Skeletal muscle tissue (tissue), 3 donors: ENCODE measurements at regions not wholly inside any gene's neighbourhood (a gene's known extent, or its start where the extent isn't known, plus 50 kb on each side); places are given as distances from the start of the nearest gene placed in this dataset.
"Not testable (repeated sequence)": the region's sequence is repeated elsewhere in the genome, so short reads cannot be mapped to it uniquely, and the experiment has no call there.

ENCODE experiments used
- H3K27ac ChIP-seq: one replicate; pipeline ENCODE4 v1.7.0; 2013; ENCODE audit warnings: mild to moderate bottlenecking, low read depth, low read length, inconsistent platforms
- H3K27me3 ChIP-seq, 3 donors: one replicate each; pipeline ENCODE4 v1.7.0; 2013; ENCODE audit warnings: low read length in 3 of 3; ENCODE audit not compliant: control insufficient read depth in 3 of 3, insufficient read depth in 3 of 3
- H3K36me3 ChIP-seq, 3 donors: one replicate each; pipeline ENCODE4 v1.7.0; 2013; ENCODE audit warnings: low read length in 3 of 3; ENCODE audit not compliant: control insufficient read depth in 3 of 3, insufficient read depth in 3 of 3
- H3K4me1 ChIP-seq, 3 donors: one replicate each; pipeline ENCODE4 v1.7.0; 2013; ENCODE audit warnings: low read length in 3 of 3, mild to moderate bottlenecking in 3 of 3; ENCODE audit not compliant: control insufficient read depth in 3 of 3, insufficient read depth in 3 of 3
- H3K4me3 ChIP-seq, 3 donors: one replicate each; pipeline ENCODE4 v1.7.0; 2013; ENCODE audit warnings: low read length in 3 of 3
- H3K9ac ChIP-seq, 3 donors: one replicate each; pipeline ENCODE4 v1.7.0; 2013; ENCODE audit warnings: low read length in 3 of 3, mild to moderate bottlenecking in 3 of 3, moderate library complexity in 2 of 3, low read depth in 1 of 3
- H3K9me3 ChIP-seq, 3 donors: one replicate each; pipeline ENCODE4 v1.7.0; 2013; ENCODE audit warnings: low read length in 3 of 3; ENCODE audit not compliant: control insufficient read depth in 3 of 3
- donor health status: Osteomylitis.

GRCh38 chr10:9833942-9834341 lies 1183.7 kb upstream of the CELF2 start:
- H3K9ac ChIP-seq: no peak overlapping the region
- H3K4me3 ChIP-seq: no peak overlapping the region
- no peaks in the 10 kb centered on the region for H3K36me3 ChIP-seq
- no peak overlapping the region for H3K27ac ChIP-seq
- H3K9me3 ChIP-seq: no peaks in the 10 kb centered on the region
- H3K27me3 ChIP-seq: no peaks in the 10 kb centered on the region
- no peaks in the 10 kb centered on the region for H3K4me1 ChIP-seq

GRCh38 chr10:9834434-9834833 lies 1183.2 kb upstream of the CELF2 start:
- Histone ChIP-seq H3K4me3 (no peak overlapping the region), H3K4me1 (no peaks in the 10 kb centered on the region), H3K27ac (no peak overlapping the region), H3K9me3 (no peaks in the 10 kb centered on the region), H3K9ac (no peak overlapping the region), H3K27me3 (no peaks in the 10 kb centered on the region), H3K36me3 (no peaks in the 10 kb centered on the region)

GRCh38 chr10:9845075-9845474 lies 1172.6 kb upstream of the CELF2 start:
- Histone ChIP-seq H3K36me3 (no peaks in the 10 kb centered on the region), H3K27me3 (no peaks in the 10 kb centered on the region), H3K4me1 (no peaks in the 10 kb centered on the region), H3K9me3 (peaks cover 0 to 2% (median 0%) of the 10 kb centered on the region in 3 donors), H3K27ac (no peak overlapping the region), H3K4me3 (no peak overlapping the region), H3K9ac (no peak overlapping the region)

- Histone ChIP-seq H3K27ac (no peak overlapping the region), H3K4me3 (no peak overlapping the region), H3K27me3 (no peaks in the 10 kb centered on the region), H3K36me3 (no peaks in the 10 kb centered on the region), H3K9me3 (peaks cover 0 to 2% (median 0%) of the 10 kb centered on the region in 3 donors), H3K4me1 (no peaks in the 10 kb centered on the region), H3K9ac (no peak overlapping the region)
These were observed 1169.4 kb upstream of the CELF2 start for GRCh38 chr10:9848278-9848677.

- H3K4me3 ChIP-seq: no peak overlapping the region
- no peaks in the 10 kb centered on the region for H3K27me3 ChIP-seq
- H3K9me3 ChIP-seq: peaks cover 0 to 2% (median 0%) of the 10 kb centered on the region in 3 donors
- no peak overlapping the region for H3K9ac ChIP-seq
- no peak overlapping the region for H3K27ac ChIP-seq
- no peaks in the 10 kb centered on the region for H3K4me1 ChIP-seq
- no peaks in the 10 kb centered on the region for H3K36me3 ChIP-seq
These were observed 1168.7 kb upstream of the CELF2 start for GRCh38 chr10:9848981-9849380.

- H3K9ac ChIP-seq: no peak overlapping the region
These were observed 1167.3 kb upstream of the CELF2 start for GRCh38 chr10:9850415-9850814.

GRCh38 chr10:9851808-9852207 lies 1165.9 kb upstream of the CELF2 start:
- Histone ChIP-seq H3K4me3 (no peak overlapping the region), H3K27ac (no peak overlapping the region), H3K9ac (no peak overlapping the region), H3K27me3 (no peaks in the 10 kb centered on the region), H3K36me3 (no peaks in the 10 kb centered on the region), H3K9me3 (no peaks in the 10 kb centered on the region), H3K4me1 (no peaks in the 10 kb centered on the region)

More at GRCh38 chr10:9850415-9850814, 1167.3 kb upstream of the CELF2 start:
- H3K4me1 ChIP-seq: no peaks in the 10 kb centered on the region
- H3K27me3 ChIP-seq: no peaks in the 10 kb centered on the region
- no peak overlapping the region for H3K27ac ChIP-seq
- no peaks in the 10 kb centered on the region for H3K36me3 ChIP-seq
- no peaks in the 10 kb centered on the region for H3K9me3 ChIP-seq
- no peak overlapping the region for H3K4me3 ChIP-seq

GRCh38 chr10:9853405-9854355 lies 1164.0 kb upstream of the CELF2 start:
- Histone ChIP-seq H3K9ac (no peak overlapping the region), H3K27ac (no peak overlapping the region), H3K9me3 (no peaks in the 10 kb centered on the region), H3K27me3 (no peaks in the 10 kb centered on the region), H3K4me1 (no peaks in the 10 kb centered on the region), H3K4me3 (no peak overlapping the region), H3K36me3 (no peaks in the 10 kb centered on the region)

- H3K9ac ChIP-seq, H3K27ac ChIP-seq, H3K4me1 ChIP-seq, H3K36me3 ChIP-seq, H3K4me3 ChIP-seq, H3K9me3 ChIP-seq, H3K27me3 ChIP-seq: not testable (repeated sequence)
These were observed 1162.2 kb upstream of the CELF2 start for GRCh38 chr10:9855451-9855850.

GRCh38 chr10:9858816-9859215 lies 1158.9 kb upstream of the CELF2 start:
- H3K27ac ChIP-seq: no peak overlapping the region

More at GRCh38 chr10:9858816-9859215, 1158.9 kb upstream of the CELF2 start:
- no peaks in the 10 kb centered on the region for H3K27me3 ChIP-seq
- no peak overlapping the region for H3K4me3 ChIP-seq
- H3K4me1 ChIP-seq: no peaks in the 10 kb centered on the region
- H3K9ac ChIP-seq: no peak overlapping the region
- H3K9me3 ChIP-seq: no peaks in the 10 kb centered on the region
- no peaks in the 10 kb centered on the region for H3K36me3 ChIP-seq
